GM18861 (cell line): ENCODE measurements at regions not wholly inside any gene's neighbourhood (a gene's known extent, or its start where the extent isn't known, plus 50 kb on each side); places are given as distances from the start of the nearest gene placed in this dataset.

ENCODE experiments used
- ATAC-seq: cut with Tn5 transposase; IDR thresholded peaks from one replicate; pipeline ENCODE4 v1.9.1; 2021; ENCODE audit not compliant: unreplicated experiment

GRCh38 chr12:92332552-92332951, 186.9 kb upstream of the BTG1 start:
- ATAC-seq, result no peak

GRCh38 chr12:92331383-92331782, 185.7 kb upstream of the BTG1 start:
- ATAC-seq, result no peak

GRCh38 chr12:92330654-92331053, 185.0 kb upstream of the BTG1 start:
- ATAC-seq, result no peak

GRCh38 chr12:92326877-92327276, 181.2 kb upstream of the BTG1 start:
- ATAC-seq, result no peak

- no peak for ATAC-seq
Observed at GRCh38 chr12:92324849-92325500, 179.3 kb upstream of the BTG1 start.

GRCh38 chr12:92312463-92312964, 166.9 kb upstream of the BTG1 start:
- ATAC-seq, result no peak

GRCh38 chr12:92304371-92305055, 158.9 kb upstream of the BTG1 start:
- no peak for ATAC-seq

GRCh38 chr12:92302041-92302829, 156.6 kb upstream of the BTG1 start:
- ATAC-seq, result no peak

GRCh38 chr12:92301356-92301755, 155.7 kb upstream of the BTG1 start:
- no peak for ATAC-seq

- no peak for ATAC-seq
Observed at GRCh38 chr12:92300777-92301176, 155.1 kb upstream of the BTG1 start.

- no peak for ATAC-seq
Observed at GRCh38 chr12:92299744-92300143, 154.1 kb upstream of the BTG1 start.

GRCh38 chr12:92299344-92299743, 153.7 kb upstream of the BTG1 start:
- no peak for ATAC-seq

- ATAC-seq, result peak; percentile 50
Observed at GRCh38 chr12:92297932-92298696, 152.5 kb upstream of the BTG1 start.

GRCh38 chr12:92297405-92297804, 151.8 kb upstream of the BTG1 start:
- no peak for ATAC-seq

- no peak for ATAC-seq
Observed at GRCh38 chr12:92295523-92295922, 149.9 kb upstream of the BTG1 start.

GRCh38 chr12:92294676-92295440, 149.2 kb upstream of the BTG1 start:
- ATAC-seq, result no peak

- no peak for ATAC-seq
Observed at GRCh38 chr12:92292016-92292415, 146.4 kb upstream of the BTG1 start.

- ATAC-seq, result no peak
Observed at GRCh38 chr12:92290886-92291285, 145.2 kb upstream of the BTG1 start.

- ATAC-seq, result no peak
Observed at GRCh38 chr12:92290350-92290695, 144.7 kb upstream of the BTG1 start.

- ATAC-seq, result no peak
Observed at GRCh38 chr12:92289629-92290349, 144.1 kb upstream of the BTG1 start.
